ENCODE measurements at regions not wholly inside any gene's neighbourhood (a gene's known extent, or its start where the extent isn't known, plus 50 kb on each side); places are given as distances from the start of the nearest gene placed in this dataset.

DNA sequence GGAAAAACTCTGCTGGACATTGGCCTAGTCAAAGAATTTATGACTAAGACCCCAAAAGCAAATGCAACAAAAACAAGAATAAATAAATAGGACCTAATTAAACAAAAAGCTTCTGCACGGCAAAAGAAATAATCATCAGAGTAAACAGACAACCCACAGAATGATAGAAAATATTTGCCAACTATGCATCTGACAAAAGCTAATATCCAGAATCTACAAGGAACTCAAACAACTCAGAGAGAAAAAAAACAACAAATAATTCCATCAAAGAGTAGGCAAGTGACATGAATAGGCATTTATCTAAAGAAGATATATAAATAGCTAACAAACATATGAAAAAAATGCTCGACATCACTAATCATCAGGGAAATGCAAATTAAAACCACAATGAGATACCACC, 91.2 kb upstream of the PALMD start:
- intact Hi-C loops (cut with DNase I): no loop called here
- no peak for DNase-seq (ENCODE audit: low spot score)

- no peak for DNase-seq (ENCODE audit: low spot score)
- intact Hi-C loops (cut with DNase I): no loop called here
Measured at GRCh38 chr1:99557546-99558202, 88.2 kb upstream of the PALMD start.

- no peak for DNase-seq (ENCODE audit: low spot score)
- intact Hi-C loops (cut with DNase I): no loop called here
Measured at GRCh38 chr1:99559166-99559565, 86.7 kb upstream of the PALMD start.

DNA sequence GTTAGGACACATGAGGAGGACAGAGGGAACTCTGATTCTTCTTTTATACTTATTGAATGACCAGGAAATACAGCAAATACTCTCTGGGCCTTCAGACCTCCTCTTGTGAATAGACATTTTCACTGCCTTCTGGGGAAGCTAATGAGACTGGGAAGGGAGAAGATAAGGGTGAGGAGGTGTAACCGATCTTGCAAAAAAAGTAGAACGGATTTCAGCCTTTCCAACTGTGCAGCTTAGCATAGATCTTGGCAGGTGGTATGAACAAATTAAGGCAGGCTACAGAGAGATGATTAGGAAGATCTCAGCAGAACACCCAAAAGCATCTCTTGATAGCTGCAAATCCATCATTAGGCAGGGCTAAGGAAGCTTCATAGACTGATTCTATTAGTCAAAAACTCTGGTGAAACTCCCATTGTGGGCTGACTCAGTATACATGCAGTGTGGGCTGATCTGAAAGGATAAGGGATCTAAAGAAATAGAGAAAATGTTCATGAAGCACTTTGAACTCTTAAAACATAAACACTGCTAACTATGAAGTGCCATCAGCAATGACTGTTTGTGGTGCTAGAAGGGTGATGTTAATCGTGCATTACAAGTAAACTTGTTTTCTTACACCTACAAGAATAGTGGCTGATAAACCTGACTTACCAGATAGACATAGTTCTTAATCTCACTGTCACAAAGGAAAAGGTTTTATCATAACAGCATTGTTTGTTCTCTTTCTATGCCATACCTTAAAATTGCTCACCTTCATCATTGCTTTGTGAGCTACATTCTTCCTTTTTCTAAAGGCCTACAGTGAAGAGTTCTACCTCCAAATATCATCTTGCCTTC, 85.5 kb upstream of the PALMD start:
- intact Hi-C loops (cut with DNase I): no loop called here
- no peak for DNase-seq (ENCODE audit: low spot score)

GRCh38 chr1:99561952-99562351, 84.0 kb upstream of the PALMD start:
- no peak for DNase-seq (ENCODE audit: low spot score)
- intact Hi-C loops (cut with DNase I): no loop called here

DNA sequence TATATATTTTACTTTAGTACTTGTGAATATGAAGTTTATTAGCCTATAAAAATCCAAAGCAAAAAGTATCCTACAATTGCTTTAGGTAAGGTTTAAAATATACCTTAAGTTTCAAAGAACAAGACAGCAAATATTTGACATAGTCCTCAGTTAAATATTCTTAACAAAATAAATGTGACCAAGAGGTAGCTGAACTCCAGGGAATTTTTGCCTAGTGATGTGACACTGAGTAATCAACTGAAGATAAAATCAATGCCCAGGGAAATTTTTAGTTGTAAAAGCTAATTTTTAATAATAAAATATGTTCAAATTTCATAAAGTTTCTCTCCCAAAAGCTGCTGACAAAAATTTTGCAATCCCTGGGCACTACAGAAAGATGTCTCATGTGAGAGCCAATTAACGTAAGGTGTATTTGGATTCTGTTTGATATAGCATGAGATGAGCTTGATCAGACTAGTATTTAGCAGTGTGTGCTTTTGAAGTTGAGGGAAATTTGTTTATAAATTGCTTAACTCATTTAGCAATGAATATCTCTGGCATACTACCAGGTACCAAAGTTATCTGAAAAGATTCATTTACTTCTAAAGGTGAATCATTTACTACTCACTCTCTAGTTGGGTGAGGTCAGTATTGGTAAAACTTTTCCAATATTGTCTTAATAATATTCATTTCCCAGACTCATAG, 80.2 kb upstream of the PALMD start:
- no peak for DNase-seq (ENCODE audit: low spot score)
- intact Hi-C loops (cut with DNase I): no loop called here

- DNase-seq (ENCODE audit: low spot score): no peak
- intact Hi-C loops (cut with DNase I): no loop called here
Measured at GRCh38 chr1:99566290-99567021, 79.5 kb upstream of the PALMD start.

DNA sequence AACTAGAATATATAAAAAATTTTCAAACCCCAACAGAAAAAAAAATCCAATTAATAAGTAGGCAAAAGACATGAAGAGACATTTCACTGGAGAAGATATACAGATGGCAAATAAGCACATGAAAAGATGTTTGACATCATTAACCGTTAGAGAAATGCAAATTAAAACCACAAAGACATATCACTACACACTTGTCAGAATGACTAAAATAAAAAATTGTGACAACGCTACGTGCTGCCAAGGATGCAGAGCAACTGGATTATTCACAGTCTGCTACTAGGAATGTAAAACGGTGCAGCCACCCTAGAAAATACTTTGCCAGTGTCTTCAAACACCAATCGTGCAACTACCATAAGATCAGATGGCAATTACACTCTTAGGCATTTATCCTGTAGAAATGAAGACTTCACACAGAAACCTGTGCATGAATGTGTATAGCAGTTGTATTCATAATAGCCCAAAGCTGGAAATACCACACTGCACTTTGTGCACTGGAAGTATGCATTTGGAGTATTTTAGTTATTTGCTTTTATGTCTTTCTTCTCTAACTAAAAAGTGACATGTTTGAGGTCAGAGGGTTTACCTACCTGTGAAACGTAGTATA, 75.3 kb upstream of the PALMD start:
- no peak for DNase-seq (ENCODE audit: low spot score)
- intact Hi-C loops (cut with DNase I): no loop called here

DNA sequence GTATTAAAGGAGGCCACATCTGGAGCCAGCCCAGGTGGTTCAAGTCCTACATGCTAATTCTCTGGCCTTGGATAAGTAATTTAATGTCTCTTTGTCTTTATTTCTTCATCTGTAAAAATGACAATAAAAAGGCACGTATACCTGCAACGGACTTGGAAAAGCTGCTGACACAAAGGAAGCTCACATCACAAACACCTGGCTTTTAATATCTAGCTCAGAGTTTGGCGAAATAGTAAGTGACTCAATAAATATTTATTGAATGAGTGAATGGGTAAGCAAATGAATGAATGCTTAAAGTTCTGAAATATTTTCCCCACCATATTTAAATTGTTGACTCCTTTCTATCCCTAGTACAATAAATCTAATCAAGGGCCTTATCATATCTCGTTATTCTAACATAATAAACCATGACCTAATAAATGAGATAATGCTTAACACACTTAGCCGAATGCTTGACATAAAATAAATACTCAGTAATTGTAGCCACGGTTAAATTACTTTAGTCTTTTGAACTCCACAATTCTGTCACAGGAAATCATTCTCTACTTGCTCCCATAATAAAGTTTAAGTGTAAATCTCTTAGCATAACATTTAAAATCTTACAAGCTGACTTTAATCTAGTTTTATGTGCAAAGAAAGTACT, 74.7 kb upstream of the PALMD start:
- intact Hi-C loops (cut with DNase I): no loop called here
- no peak for DNase-seq (ENCODE audit: low spot score)

GRCh38 chr1:99573431-99574217, 72.3 kb upstream of the PALMD start:
- intact Hi-C loops (cut with DNase I): no loop called here
- no peak for DNase-seq (ENCODE audit: low spot score)

DNA sequence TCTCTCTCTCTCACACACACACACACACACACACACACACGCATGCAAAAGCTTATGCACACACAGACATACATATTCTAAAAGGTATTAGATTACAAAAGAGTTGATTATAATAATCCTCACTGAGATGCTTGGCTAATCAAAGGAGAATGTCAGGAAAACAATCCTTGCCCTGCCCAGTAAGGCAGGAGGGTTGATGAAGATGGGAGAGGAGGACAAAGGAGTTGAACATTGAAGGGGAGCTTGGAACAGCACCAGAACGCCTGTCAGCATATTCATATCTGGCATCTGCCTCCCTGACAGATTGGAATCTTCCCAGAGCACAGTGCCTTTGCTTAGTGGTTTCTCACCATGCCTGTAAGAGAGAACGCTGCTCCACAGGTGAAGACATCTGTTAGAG, 68.6 kb upstream of the PALMD start:
- no peak for DNase-seq (ENCODE audit: low spot score)
- intact Hi-C loops (cut with DNase I): no loop called here

DNA sequence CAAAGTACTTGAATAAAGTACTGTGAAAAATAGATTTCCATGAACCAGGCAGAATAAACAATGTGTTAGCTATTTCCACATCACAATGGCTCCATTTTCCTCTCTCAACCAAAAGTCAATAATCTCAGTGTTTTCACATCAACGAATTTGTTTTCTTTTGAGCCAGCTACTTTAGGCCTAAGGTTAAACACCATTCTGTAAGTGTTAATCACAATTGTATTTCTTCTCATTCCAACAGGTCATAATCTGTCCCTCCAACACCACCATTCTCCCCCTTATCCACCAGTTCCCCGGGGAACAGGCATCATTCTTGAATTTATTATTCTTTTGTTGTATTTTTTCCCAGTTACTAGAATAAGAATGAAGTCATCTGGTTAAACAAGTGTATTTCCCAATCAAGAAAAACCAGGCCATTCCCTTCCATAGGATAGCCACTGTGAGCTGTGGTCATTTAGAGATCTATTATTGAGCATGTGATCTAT, 66.2 kb upstream of the PALMD start:
- intact Hi-C loops (cut with DNase I): loop anchor here (2.0 kb wide), 1 partner anchor 29 kb away; no protein-coding TSS in a partner anchor

GRCh38 chr1:99580451-99580850, 65.5 kb upstream of the PALMD start:
- no peak for DNase-seq (ENCODE audit: low spot score)

More for the DNA sequence above, 66.2 kb upstream of the PALMD start:
- DNase-seq (ENCODE audit: low spot score): no peak

DNA sequence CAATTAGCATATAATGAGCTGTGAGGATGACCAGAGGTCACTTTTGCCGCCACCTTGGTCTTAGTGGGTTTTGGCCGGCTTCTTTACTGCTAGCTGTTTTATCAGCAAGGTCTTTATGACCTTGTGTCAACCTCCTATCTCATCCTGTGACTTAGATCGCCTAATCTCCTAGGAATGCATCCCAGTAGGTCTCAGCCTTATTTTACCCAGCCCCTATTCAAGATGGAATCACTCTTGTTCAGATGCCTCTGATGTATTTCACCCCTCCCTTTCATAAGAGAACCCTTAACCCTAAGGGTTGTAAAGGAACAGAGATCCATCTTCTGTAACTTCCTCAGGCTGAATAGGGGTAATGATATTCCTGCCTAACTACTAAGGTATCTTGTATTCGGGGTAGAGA, 58.9 kb upstream of the PALMD start:
- intact Hi-C loops (cut with DNase I): no loop called here

More at GRCh38 chr1:99580451-99580850, 65.5 kb upstream of the PALMD start:
- intact Hi-C loops (cut with DNase I): loop anchor here (2.0 kb wide), 1 partner anchor 30 kb away; no protein-coding TSS in a partner anchor

DNA sequence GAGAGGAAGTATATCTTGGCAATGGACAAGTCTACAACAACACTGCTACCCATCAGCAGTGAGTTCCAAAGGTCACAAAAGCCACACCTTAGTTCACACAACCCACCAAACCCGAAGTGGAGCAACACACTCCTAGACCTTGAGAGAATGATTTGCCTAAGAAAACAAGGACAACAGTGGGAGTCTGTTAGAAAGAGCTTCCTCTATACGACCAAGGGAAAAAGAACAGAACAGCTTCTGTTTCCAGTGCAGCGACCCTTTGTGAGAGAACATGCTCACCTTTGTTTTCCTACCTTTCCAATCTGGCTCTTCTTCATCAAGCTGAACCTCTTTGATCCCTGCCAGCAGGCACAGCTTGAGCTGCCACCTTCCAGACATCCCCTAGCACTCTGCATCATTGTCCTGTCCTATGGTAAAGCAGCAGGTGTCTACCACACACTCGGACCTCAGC, 56.7 kb upstream of the PALMD start:
- intact Hi-C loops (cut with DNase I): no loop called here
- DNase-seq (ENCODE audit: low spot score): no peak

More for the DNA sequence above, 58.9 kb upstream of the PALMD start:
- DNase-seq (ENCODE audit: low spot score): no peak

DNA sequence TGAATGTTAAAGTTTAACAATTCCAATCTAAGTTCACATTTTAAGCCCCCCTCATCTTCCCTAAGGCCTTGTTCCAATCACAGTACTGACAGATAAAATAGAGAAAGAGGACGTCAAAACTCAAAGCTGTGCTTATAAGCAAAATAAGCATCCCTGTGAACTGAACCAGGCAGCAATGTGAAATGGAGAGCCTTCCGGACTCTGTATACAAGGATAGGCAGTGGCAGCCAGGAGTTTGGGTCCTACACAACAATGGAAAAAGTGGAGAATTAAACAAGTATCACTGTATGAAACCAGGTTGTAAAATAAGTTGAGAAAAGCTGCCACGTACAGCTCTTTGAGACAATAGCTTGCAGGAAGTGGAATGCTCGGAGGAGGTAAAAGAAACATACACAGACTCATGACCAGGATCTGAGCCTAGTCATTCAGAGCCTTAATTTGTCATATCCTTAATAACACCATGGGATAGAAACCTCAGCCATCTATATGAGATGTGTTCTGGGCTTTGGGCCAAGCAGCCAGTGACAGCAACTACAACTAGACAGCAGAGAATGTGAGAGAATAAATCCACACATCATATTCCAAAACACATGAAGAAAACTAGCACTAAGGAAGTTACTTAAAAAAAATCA, 55.2 kb upstream of the PALMD start:
- intact Hi-C loops (cut with DNase I): no loop called here
- DNase-seq (ENCODE audit: low spot score): no peak

DNA sequence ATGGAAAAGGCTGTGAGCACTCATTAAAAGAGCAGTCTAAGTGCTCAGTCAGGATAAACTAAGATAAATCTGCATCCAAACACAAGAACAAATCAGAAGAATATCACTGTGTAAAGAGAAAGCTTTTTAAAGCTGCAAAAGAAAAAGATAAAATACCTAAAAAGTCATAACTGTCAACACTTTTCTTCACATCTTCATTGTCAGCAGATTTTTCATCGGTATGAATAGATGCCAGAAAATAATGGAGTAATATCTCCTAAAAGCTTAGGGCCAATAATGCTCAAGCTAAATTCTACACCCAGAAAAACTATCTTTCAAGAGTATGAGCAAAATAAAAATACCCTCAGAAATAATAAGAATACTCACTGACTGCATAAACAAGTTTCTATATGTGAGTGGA, 54.0 kb upstream of the PALMD start:
- intact Hi-C loops (cut with DNase I): no loop called here
- no peak for DNase-seq (ENCODE audit: low spot score)

DNA sequence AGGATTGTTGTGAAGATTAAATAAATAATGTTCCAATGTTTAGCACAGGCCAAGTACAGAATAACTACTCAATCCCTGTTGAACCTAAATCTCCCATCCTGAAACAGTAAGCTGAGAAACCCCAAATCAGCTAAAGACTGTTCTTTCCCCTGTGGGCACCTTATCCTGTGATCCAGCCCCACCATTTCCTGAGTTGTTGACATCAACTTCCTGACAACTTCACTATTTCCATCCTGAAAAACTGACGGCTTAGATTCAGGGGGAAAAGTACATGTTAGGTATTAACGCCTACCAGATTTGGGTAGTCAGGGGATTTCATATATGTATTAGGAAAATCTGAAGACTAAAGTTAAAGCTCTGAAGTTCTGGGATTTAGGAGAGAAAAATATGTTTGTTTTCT, 51.7 kb upstream of the PALMD start:
- intact Hi-C loops (cut with DNase I): no loop called here
- no peak for DNase-seq (ENCODE audit: low spot score)

Measured in cardiac septum (tissue), 1 donor.